NCI-H2107 treated with DMSO at 0.1 percent for 48 hours (cell line): ENCODE measurements at regions not wholly inside any gene's neighbourhood (a gene's known extent, or its start where the extent isn't known, plus 50 kb on each side); places are given as distances from the start of the nearest gene placed in this dataset.
"Not testable (repeated sequence)": the region's sequence is repeated elsewhere in the genome, so short reads cannot be mapped to it uniquely, and the experiment has no call there.

Source experiments
- DNase-seq: peaks from one replicate; lab custom pipeline; 2025; ENCODE audit not compliant: unreplicated experiment; lab: John Stamatoyannopoulos, UW

GRCh38 chr4:3954540-3955320 is 188.5 kb downstream of the ADRA2C start:
- DNase-seq, result peak; percentile 21

GRCh38 chr4:3955321-3956164 is 189.4 kb downstream of the ADRA2C start:
- DNase-seq, result peak; percentile 76

- not testable (repeated sequence) for DNase-seq
Observed at GRCh38 chr4:3956165-3956867, 190.1 kb downstream of the ADRA2C start.

GRCh38 chr4:3961091-3961672 is 195.0 kb downstream of the ADRA2C start:
- DNase-seq, result not testable (repeated sequence)

GRCh38 chr4:3964572-3965278 is 198.5 kb downstream of the ADRA2C start:
- DNase-seq, result not testable (repeated sequence)

- not testable (repeated sequence) for DNase-seq
Observed at GRCh38 chr4:3967204-3967603, 201.0 kb downstream of the ADRA2C start.

- not testable (repeated sequence) for DNase-seq
Observed at GRCh38 chr4:3972626-3973025, 206.4 kb downstream of the ADRA2C start.

GRCh38 chr4:3973581-3974200 is 207.5 kb downstream of the ADRA2C start:
- DNase-seq, result not testable (repeated sequence)

- not testable (repeated sequence) for DNase-seq
Observed at GRCh38 chr4:3983518-3984125, 217.4 kb downstream of the ADRA2C start.

- not testable (repeated sequence) for DNase-seq
Observed at GRCh38 chr4:3984796-3985195, 218.6 kb downstream of the ADRA2C start.

- not testable (repeated sequence) for DNase-seq
Observed at GRCh38 chr4:3986412-3986811, 220.2 kb downstream of the ADRA2C start.

GRCh38 chr4:3997386-3997785 is 229.3 kb downstream of the OTOP1 start:
- DNase-seq, result not testable (repeated sequence)

- DNase-seq, result not testable (repeated sequence)
Observed at GRCh38 chr4:4004036-4004435, 222.7 kb downstream of the OTOP1 start.

- not testable (repeated sequence) for DNase-seq
Observed at GRCh38 chr4:4004702-4005101, 222.0 kb downstream of the OTOP1 start.

- DNase-seq, result not testable (repeated sequence)
Observed at GRCh38 chr4:4006356-4006755, 220.4 kb downstream of the OTOP1 start.

- not testable (repeated sequence) for DNase-seq
Observed at GRCh38 chr4:4019071-4019470, 207.7 kb downstream of the OTOP1 start.

- DNase-seq, result not testable (repeated sequence)
Observed at GRCh38 chr4:4021161-4021560, 205.6 kb downstream of the OTOP1 start.

GRCh38 chr4:4026708-4027107 is 200.0 kb downstream of the OTOP1 start:
- DNase-seq, result not testable (repeated sequence)

GRCh38 chr4:4028752-4029151 is 198.0 kb downstream of the OTOP1 start:
- not testable (repeated sequence) for DNase-seq
